Endodermal cell (in vitro differentiated cells): ENCODE measurements at regions not wholly inside any gene's neighbourhood (a gene's known extent, or its start where the extent isn't known, plus 50 kb on each side); places are given as distances from the start of the nearest gene placed in this dataset.

Experiments
- DNase-seq: peaks from one replicate; pipeline ENCODE4 v3.0.0-alpha.2; 2017
- H3K27ac ChIP-seq: 2 replicates; pipeline ENCODE4 v1.5.1; 2013; ENCODE audit warnings: mild to moderate bottlenecking, low read depth, low read length, moderate library complexity
- H3K27me3 ChIP-seq: 2 replicates; pipeline ENCODE4 v1.6.1; 2013; ENCODE audit warnings: mild to moderate bottlenecking, low read length, moderate library complexity; ENCODE audit not compliant: insufficient read depth, control insufficient read depth, poor library complexity, severe bottlenecking
- H3K36me3 ChIP-seq: 2 replicates; pipeline ENCODE4 v1.7.0; 2013; ENCODE audit warnings: mild to moderate bottlenecking, low read length, moderate library complexity; ENCODE audit not compliant: control insufficient read depth, insufficient read depth
- H3K4me1 ChIP-seq: one replicate; pipeline ENCODE4 v1.7.0; 2013; ENCODE audit warnings: low read length; ENCODE audit not compliant: control insufficient read depth, insufficient read depth
- H3K4me3 ChIP-seq: 2 replicates; pipeline ENCODE4 v1.5.1; 2013; ENCODE audit warnings: mild to moderate bottlenecking, low read length, moderate library complexity
- H3K9ac ChIP-seq: 2 replicates; pipeline ENCODE4 v1.6.1; 2013; ENCODE audit warnings: mild to moderate bottlenecking, low read length, moderate library complexity; ENCODE audit not compliant: poor library complexity, severe bottlenecking; ENCODE audit errors: extremely low read depth
- H3K9me3 ChIP-seq: 2 replicates; pipeline ENCODE4 v1.6.1; 2013; ENCODE audit warnings: mild to moderate bottlenecking, low read length, moderate library complexity; ENCODE audit not compliant: control insufficient read depth
- H3K27ac Mint-ChIP-seq: 2 replicates; pipeline ENCODE4 v1.8.0; 2020; ENCODE audit warnings: mixed read lengths
- H3K27me3 Mint-ChIP-seq: 2 replicates; pipeline ENCODE4 v1.8.0; 2021; ENCODE audit warnings: mild to moderate bottlenecking, mixed read lengths; ENCODE audit not compliant: insufficient read depth
- H3K36me3 Mint-ChIP-seq: 2 replicates; pipeline ENCODE4 v1.8.0; 2020; ENCODE audit warnings: low read depth, mixed read lengths
- H3K4me1 Mint-ChIP-seq: 2 replicates; pipeline ENCODE4 v1.8.0; 2020; ENCODE audit warnings: mixed read lengths
- H3K4me3 Mint-ChIP-seq: 2 replicates; pipeline ENCODE4 v1.8.0; 2020; ENCODE audit warnings: mild to moderate bottlenecking, moderate library complexity, mixed read lengths
- H3K9me3 Mint-ChIP-seq: 2 replicates; pipeline ENCODE4 v1.8.0; 2020; ENCODE audit warnings: mild to moderate bottlenecking, mixed read lengths
- WGBS, 2 experiments: methylation state at CpG; one replicate each; pipeline versions ENCODE4 v1.1.5 to v1.1.7; 2013; ENCODE audit warnings: missing lambda C conversion rate in 2 of 2, mixed read lengths in 1 of 2; ENCODE audit not compliant: insufficient coverage in 1 of 2, insufficient read length in 1 of 2; 5-methylcytosine and 5-hydroxymethylcytosine counted together
- TF ChIP-seq, protein P1 (sequence below): fragments of 200-600 bp; sonication (generic); conservative IDR thresholded peaks from 2 replicates; pipeline ENCODE4 v1.5.0; 2021; ENCODE audit warnings: antibody characterized with exemption, mild to moderate bottlenecking

DNA sequence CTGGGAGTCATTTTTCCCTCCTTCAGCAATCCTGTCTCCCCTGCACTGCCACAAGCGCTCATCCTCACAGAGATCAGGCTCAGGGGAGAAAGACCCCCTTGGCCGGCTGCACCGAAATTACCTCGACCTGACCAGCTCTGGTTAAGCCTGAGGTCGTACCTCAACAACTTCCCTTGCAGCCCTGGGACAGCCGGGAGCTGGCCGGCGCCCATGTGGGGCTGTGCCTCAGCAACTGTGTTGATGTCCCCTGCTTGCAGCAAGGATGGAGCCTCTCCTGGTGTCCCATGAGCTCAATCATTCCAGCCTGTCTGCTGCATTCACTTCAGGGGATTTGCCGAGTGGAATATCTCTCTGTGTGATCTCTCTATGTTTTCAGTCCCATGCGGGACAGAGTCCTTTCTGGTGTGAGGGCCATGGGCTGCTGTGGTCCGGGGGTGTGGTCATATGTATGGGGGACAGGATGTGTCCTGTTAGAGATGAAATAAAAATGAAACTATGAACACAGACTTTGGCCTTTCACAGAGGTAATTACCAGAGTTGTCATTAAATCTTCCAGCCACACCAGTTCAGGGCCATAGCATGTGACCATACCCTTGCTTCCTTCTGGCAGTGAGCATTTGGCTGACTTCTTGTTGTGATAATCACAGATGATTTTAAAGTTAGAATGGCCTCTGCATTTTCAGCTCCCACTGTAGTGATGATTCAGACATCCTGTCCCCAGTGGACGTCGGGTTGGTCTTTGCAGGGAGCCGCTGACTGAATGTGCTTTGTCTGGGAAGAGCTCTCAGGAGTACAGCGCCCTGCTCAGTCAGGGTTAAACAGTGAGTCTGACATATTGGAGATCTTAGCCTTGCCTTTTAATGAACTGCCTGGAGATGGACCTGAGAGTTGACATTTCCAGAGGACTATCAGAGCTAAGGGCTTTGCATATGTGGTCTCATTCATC, 405.9 kb downstream of the AACS start:
- 86 to 88% methylated on average over 8 to 15 of the region's 15 CpGs for WGBS, 2 experiments
- no peak overlapping the region for H3K27ac ChIP-seq

DNA sequence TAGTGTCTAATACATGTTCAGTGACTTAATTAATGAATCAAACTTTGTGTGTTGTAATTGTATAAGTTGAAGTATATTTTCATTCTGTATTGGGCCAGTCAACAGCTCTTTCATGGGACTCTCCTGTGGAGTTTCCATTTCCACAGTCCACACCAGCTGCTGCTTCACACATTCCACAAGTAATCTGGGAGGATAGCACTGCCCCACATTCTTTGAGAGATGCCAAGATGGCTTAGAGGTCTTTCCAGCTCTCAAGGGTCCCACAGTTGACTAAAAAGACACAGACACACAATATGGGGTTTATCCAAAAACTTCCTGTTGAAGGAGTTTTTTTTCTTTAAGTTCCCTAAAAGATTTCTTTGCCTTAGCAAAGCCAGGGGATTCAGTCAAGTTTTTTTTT, 408.3 kb downstream of the AACS start:
- no peak overlapping the region for H3K27ac Mint-ChIP-seq
- H3K4me1 Mint-ChIP-seq, result no peaks in the 10 kb centered on the region
- no peaks in the 10 kb centered on the region for H3K4me1 ChIP-seq
- H3K27ac ChIP-seq, result no peak overlapping the region
- no peaks in the 10 kb centered on the region for H3K9me3 Mint-ChIP-seq
- no peaks in the 10 kb centered on the region for H3K9me3 ChIP-seq
- H3K27me3 ChIP-seq, result no peaks in the 10 kb centered on the region
- H3K36me3 Mint-ChIP-seq, result no peaks in the 10 kb centered on the region
- no peak overlapping the region for H3K4me3 ChIP-seq
- TF ChIP-seq, protein P1, sequence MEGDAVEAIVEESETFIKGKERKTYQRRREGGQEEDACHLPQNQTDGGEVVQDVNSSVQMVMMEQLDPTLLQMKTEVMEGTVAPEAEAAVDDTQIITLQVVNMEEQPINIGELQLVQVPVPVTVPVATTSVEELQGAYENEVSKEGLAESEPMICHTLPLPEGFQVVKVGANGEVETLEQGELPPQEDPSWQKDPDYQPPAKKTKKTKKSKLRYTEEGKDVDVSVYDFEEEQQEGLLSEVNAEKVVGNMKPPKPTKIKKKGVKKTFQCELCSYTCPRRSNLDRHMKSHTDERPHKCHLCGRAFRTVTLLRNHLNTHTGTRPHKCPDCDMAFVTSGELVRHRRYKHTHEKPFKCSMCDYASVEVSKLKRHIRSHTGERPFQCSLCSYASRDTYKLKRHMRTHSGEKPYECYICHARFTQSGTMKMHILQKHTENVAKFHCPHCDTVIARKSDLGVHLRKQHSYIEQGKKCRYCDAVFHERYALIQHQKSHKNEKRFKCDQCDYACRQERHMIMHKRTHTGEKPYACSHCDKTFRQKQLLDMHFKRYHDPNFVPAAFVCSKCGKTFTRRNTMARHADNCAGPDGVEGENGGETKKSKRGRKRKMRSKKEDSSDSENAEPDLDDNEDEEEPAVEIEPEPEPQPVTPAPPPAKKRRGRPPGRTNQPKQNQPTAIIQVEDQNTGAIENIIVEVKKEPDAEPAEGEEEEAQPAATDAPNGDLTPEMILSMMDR, result no peak
- no peaks in the 10 kb centered on the region for H3K27me3 Mint-ChIP-seq
- H3K4me3 Mint-ChIP-seq, result no peak overlapping the region
- no peak for DNase-seq
- H3K36me3 ChIP-seq, result no peaks in the 10 kb centered on the region
- H3K9ac ChIP-seq, result no peak overlapping the region

More for the DNA sequence above, 405.9 kb downstream of the AACS start:
- Histone ChIP-seq H3K36me3 (no peaks in the 10 kb centered on the region), H3K4me1 (no peaks in the 10 kb centered on the region), H3K27me3 (no peaks in the 10 kb centered on the region), H3K9me3 (no peaks in the 10 kb centered on the region), H3K9ac (no peak overlapping the region), H3K4me3 (no peak overlapping the region)
- no peaks in the 10 kb centered on the region for H3K9me3 Mint-ChIP-seq
- H3K4me1 Mint-ChIP-seq, result no peaks in the 10 kb centered on the region
- no peak overlapping the region for H3K27ac Mint-ChIP-seq
- peaks cover 3% of the 10 kb centered on the region for H3K27me3 Mint-ChIP-seq
- H3K36me3 Mint-ChIP-seq, result no peaks in the 10 kb centered on the region
- TF ChIP-seq, protein P1, result no peak
- no peak overlapping the region for H3K4me3 Mint-ChIP-seq
- no peak for DNase-seq

DNA sequence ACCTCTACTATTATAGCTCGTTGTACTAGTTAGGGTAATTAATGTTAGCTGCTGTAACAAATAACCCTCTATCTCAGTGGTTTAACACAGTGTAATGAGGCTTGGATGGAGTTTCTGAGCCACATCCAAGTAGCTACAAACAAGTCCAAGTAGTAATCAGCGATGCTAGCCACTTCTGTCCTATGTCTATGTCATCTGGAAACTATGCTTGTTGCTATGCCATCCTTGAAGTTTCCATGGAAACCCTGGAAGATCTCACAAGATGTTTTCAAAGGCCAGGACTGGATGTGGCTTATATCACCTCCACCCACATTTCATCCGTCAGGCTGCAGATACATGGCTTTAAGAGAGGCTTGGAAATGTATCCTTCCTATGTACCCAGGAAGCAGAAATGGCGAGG, 422.1 kb downstream of the AACS start:
- Mint-ChIP-seq H3K9me3 (peaks cover 13% of the 10 kb centered on the region), H3K4me1 (no peaks in the 10 kb centered on the region), H3K4me3 (no peak overlapping the region), H3K36me3 (no peaks in the 10 kb centered on the region), H3K27me3 (no peaks in the 10 kb centered on the region), H3K27ac (no peak overlapping the region)
- Histone ChIP-seq H3K4me3 (no peak overlapping the region), H3K27me3 (no peaks in the 10 kb centered on the region), H3K4me1 (no peaks in the 10 kb centered on the region), H3K36me3 (no peaks in the 10 kb centered on the region), H3K9ac (no peak overlapping the region), H3K9me3 (no peaks in the 10 kb centered on the region), H3K27ac (no peak overlapping the region)
- 91 to 97% methylated on average over 3 to 4 of the region's 4 CpGs for WGBS, 2 experiments
- DNase-seq, result no peak
- TF ChIP-seq, protein P1, result no peak
